Adipose tissue (tissue), 3 donors: ENCODE measurements at regions not wholly inside any gene's neighbourhood (a gene's known extent, or its start where the extent isn't known, plus 50 kb on each side); places are given as distances from the start of the nearest gene placed in this dataset.

Source experiments
- H3K27ac ChIP-seq: one replicate; pipeline ENCODE4 v1.5.1; 2013; ENCODE audit warnings: low read depth, low read length
- WGBS, 3 donors: extraction: QIAGEN DNeasy Blood & Tissue Kit; methylation state at CpG; one replicate each; pipeline ENCODE4 v1.1.7; 2013; 5-methylcytosine and 5-hydroxymethylcytosine counted together
- donor health status: healthy with polysubstance abuse.
- donor health status: Bipolar disorder and iron deficiency.
- donor health status: healthy.

GRCh38 chr15:95327183-95327525 lies 1003.3 kb upstream of the NR2F2 start:
- peak overlapping the region; percentile 48 for H3K27ac ChIP-seq
- WGBS, 3 donors, result 19 to 27% (median 19%) methylated on average over 10 of the region's 10 CpGs

- 27 to 54% (median 52%) methylated on average over 10 of the region's 10 CpGs for WGBS, 3 donors
Measured at GRCh38 chr15:95327661-95328060, 1002.8 kb upstream of the NR2F2 start.

GRCh38 chr15:95328559-95328958 lies 1001.9 kb upstream of the NR2F2 start:
- WGBS, 3 donors, result 65 to 83% (median 79%) methylated on average over 3 of the region's 3 CpGs
- H3K27ac ChIP-seq, result no peak overlapping the region

More at GRCh38 chr15:95327661-95328060, 1002.8 kb upstream of the NR2F2 start:
- H3K27ac ChIP-seq, result no peak overlapping the region

DNA sequence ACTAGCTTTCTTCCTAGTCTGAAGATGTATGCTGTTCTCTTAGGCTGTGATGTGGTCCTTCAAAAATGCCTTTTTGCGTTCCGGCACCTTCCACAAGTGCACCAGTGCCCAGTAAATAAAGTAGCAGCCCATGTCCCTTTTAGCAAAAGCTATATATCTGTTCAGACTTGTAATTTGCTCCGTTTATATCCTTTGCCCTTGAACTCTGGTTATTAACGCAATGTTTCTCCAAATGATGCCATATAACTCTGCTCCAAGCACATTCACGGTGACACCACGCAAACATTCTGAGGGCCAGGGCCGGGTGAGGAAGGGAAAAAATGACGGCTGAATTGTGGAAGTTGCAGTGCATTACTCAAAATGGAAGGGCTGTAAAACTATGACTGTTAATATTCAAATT lies 1001.1 kb upstream of the NR2F2 start:
- H3K27ac ChIP-seq, result peak overlapping the region; percentile 51
- 53 to 71% (median 70%) methylated on average over 8 of the region's 8 CpGs for WGBS, 3 donors

- H3K27ac ChIP-seq, result no peak overlapping the region
- 78 to 90% (median 89%) methylated on average over 6 of the region's 6 CpGs for WGBS, 3 donors
Measured at GRCh38 chr15:95341686-95342085, 988.8 kb upstream of the NR2F2 start.

DNA sequence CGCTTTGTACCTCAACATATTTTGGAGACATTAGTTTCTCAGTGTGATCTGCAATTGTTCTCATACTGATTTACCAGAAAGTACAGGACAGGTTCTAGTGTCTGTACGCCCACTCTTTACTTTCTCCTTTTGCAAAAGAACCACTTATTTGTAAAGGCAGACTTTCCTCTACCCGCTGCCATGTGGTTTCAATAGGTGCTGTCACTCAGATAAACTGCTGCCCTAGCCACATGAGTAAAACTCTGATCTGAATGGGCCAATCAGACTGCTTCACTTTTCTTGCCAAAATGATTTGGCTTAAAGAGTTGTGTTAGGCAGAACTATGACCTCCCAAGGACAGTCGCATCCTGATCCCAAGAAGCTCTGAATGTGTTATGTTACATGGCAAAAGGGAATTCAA lies 984.6 kb upstream of the NR2F2 start:
- no peak overlapping the region for H3K27ac ChIP-seq
- 69 to 87% (median 71%) methylated on average over 4 of the region's 4 CpGs for WGBS, 3 donors

DNA sequence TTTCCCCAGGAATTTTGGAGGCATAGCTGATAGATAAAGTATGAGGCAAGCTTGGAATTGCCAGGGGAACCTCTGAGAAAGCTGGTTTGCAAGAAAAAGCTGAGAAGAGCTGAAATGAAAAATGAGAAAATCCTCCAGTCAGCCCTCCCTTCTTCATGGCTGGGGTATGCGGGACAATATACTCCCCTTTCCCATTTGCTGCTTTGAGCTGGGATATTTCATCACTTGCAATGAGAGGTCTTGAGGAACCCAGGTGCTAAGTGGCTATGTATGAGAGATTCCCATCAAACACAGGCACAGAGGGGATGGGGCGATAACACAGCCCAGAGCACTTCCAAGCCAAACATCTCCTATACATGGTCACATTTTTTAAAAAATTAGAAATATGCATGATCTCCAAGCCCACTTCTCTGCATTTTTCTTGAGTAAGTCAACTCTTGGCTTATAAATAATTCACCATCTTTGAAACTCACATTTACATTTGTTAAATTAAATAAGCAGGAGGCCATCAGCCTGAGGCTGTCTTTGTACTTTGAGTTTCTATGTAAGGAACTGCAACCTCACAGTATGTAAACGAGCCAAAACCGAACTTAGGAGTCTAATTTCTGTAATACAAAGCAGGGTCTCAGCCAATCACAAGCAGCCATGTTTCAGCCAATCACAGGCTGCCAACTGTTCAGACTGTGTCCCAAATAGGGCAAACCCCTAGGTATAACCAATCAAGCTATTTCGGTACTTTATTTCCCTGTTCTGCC lies 983.6 kb upstream of the NR2F2 start:
- WGBS, 3 donors, result 72 to 83% (median 76%) methylated on average over 5 of the region's 5 CpGs
- no peak overlapping the region for H3K27ac ChIP-seq

- no peak overlapping the region for H3K27ac ChIP-seq
- WGBS, 3 donors, result 74 to 88% (median 81%) methylated on average over 1 of the region's 1 CpG
Measured at GRCh38 chr15:95347837-95348236, 982.7 kb upstream of the NR2F2 start.

- H3K27ac ChIP-seq, result no peak overlapping the region
- 77 to 92% (median 90%) methylated on average over 3 of the region's 3 CpGs for WGBS, 3 donors
Measured at GRCh38 chr15:95350908-95351307, 979.6 kb upstream of the NR2F2 start.

DNA sequence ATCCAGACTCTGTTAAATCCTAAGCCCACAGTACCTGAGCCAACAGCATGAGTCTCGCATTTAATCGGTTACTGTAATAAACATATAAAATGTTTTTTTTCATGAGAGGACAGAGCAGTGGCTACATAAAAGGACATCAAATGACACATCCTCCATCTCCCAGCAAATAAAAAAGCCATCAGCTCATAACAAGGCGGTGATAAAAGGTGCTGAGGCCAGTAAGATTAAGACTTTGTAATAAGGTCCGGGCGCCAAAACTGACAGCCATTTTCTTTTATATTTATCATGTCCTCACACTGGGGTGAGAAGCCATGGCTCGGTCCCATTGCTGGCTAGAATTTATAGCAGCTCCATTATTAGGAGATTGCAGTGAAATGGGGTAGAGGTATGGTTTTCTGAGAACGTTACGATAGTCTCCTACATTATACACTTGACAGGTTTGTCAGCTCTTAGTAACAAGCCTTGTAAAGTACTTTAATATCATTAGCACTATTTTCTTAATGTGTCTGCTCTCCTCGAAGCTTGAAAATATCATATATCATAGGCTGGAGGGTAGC lies 977.8 kb upstream of the NR2F2 start:
- 85 to 92% (median 89%) methylated on average over 9 of the region's 9 CpGs for WGBS, 3 donors
- H3K27ac ChIP-seq, result no peak overlapping the region

DNA sequence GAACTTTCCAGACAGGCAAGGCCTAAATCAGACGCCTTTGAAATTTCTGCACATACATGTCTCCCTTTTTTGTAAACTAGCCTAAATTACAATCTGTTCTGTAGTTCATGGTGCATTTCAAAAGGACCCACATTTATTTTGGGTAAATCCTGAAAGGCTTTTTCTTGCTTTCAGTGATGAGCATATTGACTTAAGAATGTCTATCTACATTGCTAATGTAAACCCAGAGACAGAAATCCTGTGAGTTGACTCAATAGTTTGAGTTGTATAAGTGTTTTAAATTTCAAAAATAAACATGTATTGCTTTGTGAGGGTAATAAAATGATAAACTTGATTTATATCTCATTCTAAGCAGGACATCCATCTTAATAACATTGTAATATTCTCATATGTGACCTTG lies 977.0 kb upstream of the NR2F2 start:
- 68 to 94% (median 87%) methylated on average over 1 of the region's 1 CpG for WGBS, 3 donors
- H3K27ac ChIP-seq, result no peak overlapping the region

DNA sequence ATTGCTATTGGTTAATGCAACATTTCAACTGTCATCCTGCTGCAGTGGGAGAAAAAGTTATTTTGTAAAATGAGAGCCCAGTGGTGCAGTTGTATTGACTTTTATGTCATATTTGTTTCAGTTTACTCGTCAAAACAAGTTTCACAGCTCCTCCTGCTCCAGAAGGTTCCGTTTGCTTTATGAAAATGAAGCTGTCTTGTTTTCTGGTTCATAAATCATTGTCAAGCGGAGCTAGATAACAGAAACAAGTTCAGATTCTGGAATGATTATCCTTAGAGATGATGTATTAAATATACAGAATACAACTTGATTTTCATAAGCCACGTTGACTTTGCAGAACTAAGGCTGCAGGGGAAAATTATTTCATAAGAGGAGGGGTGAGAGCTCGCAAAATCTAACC lies 970.5 kb upstream of the NR2F2 start:
- WGBS, 3 donors, result 47 to 82% (median 82%) methylated on average over 5 of the region's 5 CpGs
- no peak overlapping the region for H3K27ac ChIP-seq

GRCh38 chr15:95362306-95362705 lies 968.2 kb upstream of the NR2F2 start:
- 52 to 77% (median 62%) methylated on average over 3 of the region's 3 CpGs for WGBS, 3 donors

GRCh38 chr15:95363646-95364045 lies 966.9 kb upstream of the NR2F2 start:
- H3K27ac ChIP-seq, result no peak overlapping the region
- 43 to 53% (median 52%) methylated on average over 5 of the region's 5 CpGs for WGBS, 3 donors

More at GRCh38 chr15:95362306-95362705, 968.2 kb upstream of the NR2F2 start:
- H3K27ac ChIP-seq, result no peak overlapping the region

GRCh38 chr15:95365511-95366107 lies 964.9 kb upstream of the NR2F2 start:
- 48 to 51% (median 51%) methylated on average over 12 of the region's 12 CpGs for WGBS, 3 donors
- H3K27ac ChIP-seq, result no peak overlapping the region

GRCh38 chr15:95368191-95368590 lies 962.3 kb upstream of the NR2F2 start:
- no peak overlapping the region for H3K27ac ChIP-seq
- 58 to 66% (median 63%) methylated on average over 5 of the region's 5 CpGs for WGBS, 3 donors

DNA sequence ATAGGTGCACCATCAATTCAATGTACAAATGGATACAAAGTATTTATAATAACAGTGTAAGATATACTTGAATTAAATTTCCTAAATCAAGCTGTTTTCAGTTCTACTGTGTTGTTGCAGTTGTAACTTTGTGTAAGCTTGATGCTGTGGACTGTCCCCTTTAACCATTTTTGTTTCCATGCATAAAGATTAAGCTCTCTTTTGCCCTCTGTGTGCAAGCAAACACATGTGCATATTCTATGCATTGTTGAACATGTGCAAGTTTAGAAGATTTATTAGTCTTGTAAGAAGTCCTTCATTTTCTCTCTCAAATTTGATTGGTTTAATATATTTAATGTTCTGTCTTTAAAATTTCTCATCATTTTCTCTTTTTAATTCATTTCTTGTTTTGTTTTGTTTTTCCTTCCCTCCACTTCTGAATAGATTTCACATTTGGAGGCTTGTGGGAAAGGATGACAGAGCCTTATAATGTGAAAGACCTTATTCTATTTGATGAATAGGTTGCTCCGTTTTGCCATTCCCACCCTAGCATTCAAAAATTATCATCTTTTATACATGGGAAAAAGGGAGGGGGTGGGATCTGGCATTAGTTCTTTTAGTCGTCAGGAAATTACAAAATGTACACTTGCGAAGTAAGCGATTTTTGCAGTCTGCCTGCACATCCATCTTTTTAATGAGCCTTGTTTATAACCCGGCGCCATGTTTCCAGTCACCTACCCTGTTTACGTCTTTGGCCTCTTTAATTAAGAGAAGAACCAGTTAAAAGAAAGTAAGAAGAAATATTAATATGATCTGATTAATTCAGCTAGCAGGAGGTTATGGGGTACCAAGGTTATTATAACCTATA lies 961.5 kb upstream of the NR2F2 start:
- no peak overlapping the region for H3K27ac ChIP-seq
- WGBS, 3 donors, result 80 to 84% (median 83%) methylated on average over 7 of the region's 7 CpGs

DNA sequence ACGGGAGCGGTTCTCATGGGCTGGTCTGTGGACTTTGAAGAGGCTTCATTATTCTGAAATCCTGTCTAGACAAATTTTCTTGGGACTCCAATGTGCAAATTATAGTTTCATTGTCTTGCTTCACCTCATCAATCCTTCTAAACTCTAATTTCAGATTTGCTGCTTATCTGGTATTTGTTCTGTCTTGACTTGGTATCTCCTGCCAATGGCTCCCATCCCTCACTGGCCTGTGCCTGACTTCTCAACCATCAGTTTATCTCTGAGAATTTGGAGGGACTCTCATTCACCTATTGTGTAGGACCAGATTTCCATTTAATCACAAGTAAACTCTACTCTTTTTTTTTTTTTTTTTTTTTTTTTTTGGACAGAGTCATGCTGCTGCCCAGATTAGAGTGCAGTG lies 960.2 kb upstream of the NR2F2 start:
- no peak overlapping the region for H3K27ac ChIP-seq
- WGBS, 3 donors, result 91 to 95% (median 92%) methylated on average over 2 of the region's 2 CpGs

GRCh38 chr15:95371664-95372063 lies 958.8 kb upstream of the NR2F2 start:
- 67 to 94% (median 78%) methylated on average over 2 of the region's 2 CpGs for WGBS, 3 donors
- no peak overlapping the region for H3K27ac ChIP-seq
